Renal cortex interstitium (tissue), 11 donors: ENCODE measurements at regions not wholly inside any gene's neighbourhood (a gene's known extent, or its start where the extent isn't known, plus 50 kb on each side); places are given as distances from the start of the nearest gene placed in this dataset.
A peak's percentile ranks its signal among the peaks of the same experiment; 100 is the strongest.
"Not testable (repeated sequence)": the region's sequence is repeated elsewhere in the genome, so short reads cannot be mapped to it uniquely, and the experiment has no call there.

ENCODE experiments used
- DNase-seq, 11 donors: peaks; one replicate each; pipeline ENCODE4 v3.0.0-alpha.2; 2013; ENCODE audit warnings: low read depth in 9 of 11, low spot score in 4 of 11; ENCODE audit errors: extremely low read depth in 1 of 11

DNA sequence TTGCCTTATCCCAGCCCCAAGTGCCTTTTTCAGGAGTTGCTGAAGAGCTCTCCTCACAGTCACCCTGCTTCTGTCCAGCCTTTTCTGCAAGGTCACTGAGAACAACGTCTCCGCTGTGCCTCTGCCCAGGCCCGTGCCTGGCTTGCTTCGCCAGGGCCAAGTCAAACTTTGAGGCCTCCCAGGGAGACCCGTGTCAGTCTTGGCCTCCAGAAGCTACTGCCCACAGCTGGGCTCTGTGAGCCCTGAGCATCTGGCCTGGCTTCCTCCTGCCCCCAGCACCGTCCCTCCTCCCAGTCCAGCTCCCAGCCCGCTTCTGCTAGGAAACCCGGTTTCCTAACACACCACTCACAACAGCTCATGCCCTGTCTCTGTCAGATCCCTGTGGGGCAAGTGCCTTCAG, 165.9 kb downstream of the TEX29 start:
- DNase-seq = no peak

DNA sequence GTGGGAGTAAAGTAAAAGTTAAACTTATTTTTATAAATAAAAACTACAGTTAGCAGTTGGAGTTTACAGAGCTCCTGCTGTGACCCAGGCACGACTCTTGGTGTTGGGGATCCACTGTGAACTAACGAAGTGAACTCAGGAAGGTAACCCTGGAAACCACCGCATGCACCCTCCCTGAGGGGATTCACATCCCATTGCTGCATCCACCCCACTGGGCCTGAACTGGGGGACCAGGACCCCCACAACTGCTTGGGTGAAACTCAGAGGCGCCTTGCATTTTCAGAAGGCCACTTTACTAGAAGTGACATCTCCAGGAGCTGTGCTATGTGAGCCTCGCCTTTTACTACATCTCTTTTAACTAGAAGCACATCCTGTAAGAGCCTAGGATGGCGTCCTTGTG, 166.4 kb downstream of the TEX29 start:
- DNase-seq = no peak

DNA sequence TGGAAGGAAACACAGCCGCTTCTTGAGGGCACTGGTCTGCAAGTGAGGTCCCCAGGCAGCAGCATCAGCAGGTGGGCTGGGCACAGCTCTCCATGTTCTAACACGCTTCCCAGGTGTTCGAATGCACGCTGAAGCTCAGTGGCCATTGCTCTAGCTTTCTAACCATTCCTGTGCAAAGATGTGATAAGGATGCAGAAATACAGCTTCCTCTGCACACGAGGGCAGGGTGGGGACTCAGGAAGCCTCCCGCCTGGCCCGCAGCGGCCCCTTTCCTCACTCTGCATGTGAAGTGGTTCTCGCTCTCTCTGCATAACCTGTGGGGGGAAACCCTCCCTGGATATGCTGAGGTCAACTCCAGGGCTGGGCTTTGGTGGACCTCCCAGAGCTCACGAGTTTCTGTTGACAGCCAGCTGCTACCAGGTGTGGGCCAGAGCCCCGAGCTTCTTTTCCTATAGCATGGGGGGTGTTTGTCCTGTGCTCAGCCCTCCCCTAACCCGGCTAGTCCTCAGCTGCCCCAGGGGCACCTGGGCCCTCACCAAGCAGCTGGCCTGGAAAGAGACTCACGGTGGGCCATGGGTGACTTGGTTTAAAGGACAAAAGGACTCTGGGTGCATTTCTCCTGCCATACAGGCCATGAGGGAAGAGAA, 168.2 kb downstream of the TEX29 start:
- no peak for DNase-seq

DNA sequence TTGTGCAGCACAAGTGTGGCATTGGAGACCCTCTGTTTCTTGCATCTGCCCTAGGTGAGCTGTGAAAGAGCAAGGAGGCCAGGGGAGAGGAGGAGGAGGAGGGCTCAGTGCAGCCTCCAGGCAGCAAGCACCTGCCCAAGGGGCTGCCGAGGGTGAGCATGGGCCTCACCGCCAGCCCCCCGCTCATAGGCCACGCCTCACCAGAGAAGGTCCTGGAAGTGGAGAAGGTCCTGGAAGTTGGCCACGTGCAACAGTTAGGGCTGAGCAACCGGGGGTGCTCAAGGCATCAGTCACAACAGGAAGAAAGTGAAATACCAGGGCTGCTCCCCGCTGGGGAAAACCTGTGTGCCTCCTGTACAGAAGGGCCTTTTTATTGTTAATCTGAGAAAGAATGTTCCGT, 168.9 kb downstream of the TEX29 start:
- no peak for DNase-seq

DNA sequence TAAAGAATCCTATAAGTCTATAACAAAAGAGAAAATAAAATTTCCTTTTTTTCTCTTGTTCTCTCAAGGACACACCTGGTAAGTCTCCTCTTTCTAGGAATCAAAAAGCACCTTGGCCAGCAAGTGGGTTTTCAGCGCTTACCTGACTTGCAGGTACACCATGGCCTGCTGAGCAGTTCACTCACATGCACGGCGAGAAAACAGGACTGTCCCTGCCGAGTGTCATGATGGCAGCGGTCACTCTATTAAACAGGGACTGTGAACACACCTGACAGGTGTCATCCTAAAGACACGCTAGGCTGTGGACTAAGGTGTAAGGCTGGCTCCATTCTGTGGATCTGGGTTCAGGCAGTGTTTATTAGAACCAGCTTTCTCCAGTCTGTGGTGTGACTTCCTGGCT, 170.2 kb downstream of the TEX29 start:
- DNase-seq = no peak

DNA sequence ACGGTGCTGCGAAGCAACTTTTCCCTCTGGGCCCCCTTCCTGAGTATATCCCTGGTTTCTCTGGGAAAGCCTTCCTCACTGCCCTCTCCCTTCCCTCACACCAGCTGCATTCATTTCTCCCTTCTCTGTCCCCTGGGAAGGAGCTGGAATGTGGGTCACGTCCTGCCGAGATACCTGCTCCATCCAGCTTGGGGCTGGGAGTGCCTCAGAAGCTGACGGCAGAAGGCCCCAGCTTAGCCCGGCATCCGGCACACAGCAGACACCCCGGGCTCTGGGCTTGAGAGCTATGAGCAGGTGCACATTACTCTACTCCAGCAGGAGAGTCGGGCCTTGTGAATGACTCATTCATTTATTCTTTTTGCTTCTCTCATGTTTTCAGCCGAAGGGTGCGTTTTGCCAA, 170.6 kb downstream of the TEX29 start:
- DNase-seq = no peak

DNA sequence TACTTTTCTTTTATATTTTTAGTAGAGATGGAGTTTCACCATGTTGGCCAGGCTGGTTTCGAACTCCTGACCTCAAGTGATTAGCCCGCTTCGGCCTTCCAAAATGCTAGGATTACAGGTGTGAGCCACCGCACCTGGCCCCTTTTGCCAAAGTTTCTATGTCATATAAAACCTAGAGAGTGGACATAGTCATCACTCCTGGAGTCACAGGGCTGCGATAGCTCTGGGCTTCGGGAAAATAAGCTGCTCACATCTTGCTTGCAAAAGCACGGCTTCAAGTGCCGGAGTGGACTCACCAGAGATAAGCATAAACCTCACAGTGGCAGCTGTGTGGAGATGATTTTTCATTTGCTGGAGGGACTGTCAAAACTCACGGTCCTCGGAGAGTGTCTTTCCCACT, 171.2 kb downstream of the TEX29 start:
- no peak for DNase-seq

DNA sequence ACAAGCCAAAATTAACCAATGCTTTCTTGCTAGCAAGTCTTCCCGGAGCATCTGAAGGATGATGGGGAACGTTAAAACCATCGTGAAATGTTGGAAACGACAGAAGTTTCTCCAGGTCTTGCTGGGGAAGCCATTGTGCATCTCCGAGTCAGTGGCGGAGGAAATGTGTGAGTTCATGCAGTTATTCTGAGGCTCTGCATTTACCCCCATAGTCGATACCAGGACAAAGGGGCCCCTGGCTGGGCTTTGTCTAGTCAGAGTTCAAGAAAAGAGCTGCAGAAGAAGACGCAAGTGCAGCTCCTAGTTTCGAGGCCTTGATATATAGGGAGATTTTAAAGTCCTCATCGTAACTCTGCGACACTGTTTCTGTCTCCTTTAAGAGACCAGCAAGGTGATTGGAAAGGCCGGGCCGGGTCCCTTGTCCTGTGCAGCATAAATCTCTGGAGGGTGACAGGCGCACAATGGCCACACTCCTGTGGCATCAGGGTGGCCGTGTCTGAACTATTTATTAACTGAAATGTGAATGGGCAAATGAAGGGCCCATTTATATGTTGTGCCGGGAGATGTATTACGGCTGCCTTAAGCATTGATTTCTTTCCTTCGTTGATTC, 172.0 kb downstream of the TEX29 start:
- DNase-seq = no peak

DNA sequence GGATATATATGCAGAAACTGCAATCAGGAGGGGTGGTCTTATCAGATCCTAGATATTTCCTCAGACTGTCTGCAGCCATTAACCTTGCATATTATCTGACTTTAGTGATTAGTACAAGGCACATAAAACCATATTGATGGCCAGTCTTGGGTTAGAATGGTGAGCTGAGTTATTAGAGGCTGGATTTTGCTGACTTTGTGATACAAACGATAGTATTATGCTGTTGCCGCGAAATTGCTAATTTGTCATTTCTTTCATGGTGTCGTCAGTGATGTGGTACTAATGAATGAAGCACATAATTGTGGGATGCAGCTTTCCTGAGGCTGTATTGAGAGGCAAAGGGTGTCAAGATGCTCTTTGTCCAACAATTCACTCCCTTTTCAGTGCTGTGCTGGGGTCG, 172.5 kb downstream of the TEX29 start:
- DNase-seq = no peak

DNA sequence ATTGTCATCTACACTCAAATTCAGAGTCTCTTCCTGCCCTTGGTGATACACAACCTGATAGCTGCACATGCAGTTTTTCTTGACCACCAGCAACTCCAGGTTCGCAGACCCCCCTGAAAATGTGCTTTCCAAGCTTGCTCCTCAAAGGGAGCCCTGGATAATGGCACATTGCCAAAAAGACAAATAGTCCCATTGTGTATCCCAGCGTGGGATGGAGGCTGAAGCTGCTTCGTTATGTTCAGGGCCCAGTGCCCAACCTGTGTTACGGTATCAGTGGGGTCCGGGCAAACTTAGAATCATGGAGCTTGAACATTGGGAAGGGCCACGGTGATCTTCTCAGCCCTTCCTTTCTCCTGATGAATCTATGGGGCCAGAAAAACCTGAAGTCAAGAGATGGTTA, 173.0 kb downstream of the TEX29 start:
- no peak for DNase-seq

DNA sequence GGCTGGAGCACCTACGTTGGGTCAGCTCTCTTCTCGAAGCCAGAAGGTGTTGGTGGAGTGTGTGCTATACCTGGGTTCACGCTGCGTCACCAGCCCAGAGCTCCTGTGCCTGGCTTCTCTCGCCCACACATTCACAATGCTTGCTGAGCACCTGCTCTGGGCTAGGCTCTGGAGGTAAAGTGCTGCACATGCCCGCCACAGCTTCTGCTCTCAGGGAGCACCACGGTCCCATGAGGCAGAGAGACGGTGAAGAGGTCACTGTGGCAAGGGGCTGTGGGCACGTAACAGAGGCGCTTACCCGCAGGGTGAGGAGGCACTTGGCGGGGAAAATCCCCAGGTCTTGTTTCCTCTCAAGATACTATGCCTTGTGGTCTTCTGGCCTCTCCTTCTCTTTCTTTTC, 174.2 kb downstream of the TEX29 start:
- DNase-seq = no peak

DNA sequence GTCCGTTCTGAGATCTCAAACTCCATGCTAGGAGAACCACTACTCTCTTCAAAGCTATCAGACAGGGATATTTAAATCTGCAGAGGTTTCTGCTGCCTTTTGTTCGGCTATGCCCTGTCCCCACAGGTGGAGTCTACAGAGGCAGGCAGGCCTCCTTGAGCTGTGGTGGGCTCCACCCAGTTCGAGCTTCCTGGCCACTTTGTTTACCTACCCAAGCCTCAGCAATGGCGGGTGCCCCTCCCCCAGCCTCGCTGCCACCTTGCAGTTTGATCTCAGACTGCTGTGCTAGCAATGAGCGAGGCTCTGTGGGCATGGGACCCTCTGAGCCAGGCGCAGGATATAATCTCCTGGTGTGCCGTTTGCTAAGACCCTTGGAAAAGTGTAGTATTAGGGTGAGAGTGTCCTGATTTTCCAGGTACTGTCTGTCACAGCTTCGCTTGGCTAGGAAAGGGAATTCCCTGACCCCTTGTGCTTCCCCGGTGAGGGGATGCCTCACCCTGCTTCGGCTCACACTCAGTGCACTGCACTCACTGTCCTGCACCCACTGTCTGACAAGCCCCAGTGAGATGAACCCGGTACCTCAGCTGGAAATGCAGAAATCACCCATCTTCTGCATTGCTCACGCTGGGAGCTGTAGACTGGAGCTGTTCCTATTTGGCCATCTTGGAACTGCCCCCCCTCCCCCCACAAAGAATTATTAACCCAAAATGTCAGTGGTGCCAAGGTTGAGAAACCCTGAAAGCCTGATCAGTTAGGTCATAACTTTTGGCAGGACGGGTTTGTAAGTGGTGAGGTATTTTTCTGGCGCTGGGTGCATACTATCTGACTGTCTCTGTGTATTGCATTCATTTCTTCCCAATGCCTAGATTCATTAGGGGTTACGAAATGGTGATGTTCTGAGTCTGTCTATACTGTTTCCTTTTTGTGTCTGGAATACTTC, 181.4 kb downstream of the TEX29 start:
- not testable (repeated sequence) for DNase-seq

DNA sequence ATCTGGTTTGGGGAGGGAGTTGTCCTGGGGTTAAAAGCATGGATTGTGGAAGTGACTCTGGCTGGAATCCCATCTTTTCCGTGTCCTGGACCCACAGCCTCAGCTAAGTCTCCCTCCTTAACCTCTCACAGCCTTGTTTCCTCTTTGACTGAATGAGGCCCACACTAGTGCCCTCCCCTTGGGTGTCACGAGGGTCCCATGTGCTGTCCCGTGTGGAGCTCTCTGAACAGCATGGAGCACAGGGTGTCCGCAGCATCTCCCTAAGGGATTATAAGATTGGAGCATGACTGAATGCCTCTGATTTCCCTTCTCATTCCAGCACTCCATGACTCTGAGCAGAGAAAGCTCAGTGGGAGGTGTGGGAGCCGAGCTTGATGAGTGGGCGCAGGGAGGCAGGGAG, 182.5 kb downstream of the TEX29 start:
- no peak for DNase-seq

DNA sequence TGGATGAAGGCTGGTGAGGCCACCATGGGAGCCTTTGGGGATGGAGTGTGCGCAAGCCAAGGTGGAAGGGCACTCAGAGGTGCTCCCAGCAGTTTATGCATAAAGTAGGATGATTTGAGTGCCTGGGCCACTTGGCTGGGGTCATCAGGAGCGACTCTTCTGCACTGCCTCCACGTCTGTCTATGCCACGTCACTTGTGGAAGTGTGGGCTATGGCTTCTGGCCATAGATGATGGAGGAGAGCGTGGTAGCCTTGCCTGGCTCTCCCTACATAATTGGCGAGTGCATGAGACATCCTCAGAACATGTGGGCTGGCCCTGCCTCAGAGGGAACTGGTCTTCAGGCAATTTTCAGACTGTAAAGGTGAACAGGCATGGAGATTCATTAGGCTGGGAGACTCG, 182.9 kb downstream of the TEX29 start:
- no peak for DNase-seq

DNA sequence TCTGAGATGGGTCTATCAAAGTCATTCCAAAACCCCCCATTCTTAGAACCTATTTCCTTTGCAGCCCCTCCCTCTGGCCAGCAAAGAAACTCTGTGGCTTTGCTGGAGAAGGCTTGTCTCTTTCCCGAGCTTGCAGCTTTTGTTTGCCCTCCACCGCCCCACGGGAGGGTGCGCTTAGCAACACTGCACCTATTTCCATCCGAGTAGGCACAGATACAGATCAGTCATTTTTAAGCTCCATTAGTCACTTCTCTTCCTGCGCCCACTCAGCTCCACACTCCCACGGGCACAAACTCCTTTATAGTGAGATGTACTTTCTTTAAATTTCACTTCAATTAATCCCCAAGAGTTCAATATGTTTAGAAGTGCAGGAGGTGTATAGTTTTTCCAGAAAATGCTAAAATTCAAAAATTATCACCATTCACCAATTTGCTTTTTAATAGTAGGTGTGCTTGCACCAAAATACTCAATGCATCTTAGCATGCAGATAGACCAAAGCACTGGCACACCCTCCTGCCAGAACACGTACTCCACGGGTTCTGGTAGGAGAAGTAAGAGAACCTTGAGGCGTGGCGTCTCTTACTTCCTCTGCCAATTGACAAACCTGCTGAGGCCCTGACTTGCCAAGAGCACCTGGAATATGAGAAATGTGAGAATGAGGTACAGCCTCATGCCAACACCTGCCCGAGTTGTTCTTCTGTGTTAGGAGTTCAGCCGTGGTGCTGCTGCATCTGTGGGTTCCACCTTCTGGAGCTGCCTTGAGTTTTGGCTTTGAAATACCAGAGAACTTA, 183.7 kb downstream of the TEX29 start:
- DNase-seq = no peak

DNA sequence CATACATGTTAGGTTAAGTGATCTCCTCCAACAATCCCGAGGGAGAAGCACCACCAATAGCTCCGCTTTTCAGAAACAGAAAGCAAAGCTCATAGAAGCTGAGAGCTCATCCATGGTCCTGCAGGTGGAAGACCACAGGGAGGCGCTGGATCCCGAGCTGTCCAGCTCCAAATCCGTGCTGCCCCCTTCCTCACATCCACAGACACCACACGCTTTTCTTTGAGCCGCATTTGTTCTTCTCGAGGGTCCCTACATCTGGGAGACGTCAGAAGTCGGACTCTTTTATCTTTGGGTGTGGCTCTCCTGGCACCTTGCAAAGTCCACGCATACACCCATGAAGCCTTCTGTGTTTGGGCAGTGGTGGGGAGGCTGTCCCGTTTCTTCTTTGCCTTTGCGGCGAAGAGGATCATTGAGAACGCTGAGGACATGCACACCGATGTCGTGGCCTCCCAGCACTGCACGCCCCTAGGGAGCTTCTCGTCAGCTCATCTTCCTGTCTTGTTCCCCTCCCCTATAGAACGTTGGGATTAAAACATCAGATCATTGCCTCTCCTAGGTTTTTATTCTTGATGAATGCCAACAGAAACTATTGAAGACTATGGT, 184.8 kb downstream of the TEX29 start:
- DNase-seq = peak in 1 of 11 donors; percentile 15

DNA sequence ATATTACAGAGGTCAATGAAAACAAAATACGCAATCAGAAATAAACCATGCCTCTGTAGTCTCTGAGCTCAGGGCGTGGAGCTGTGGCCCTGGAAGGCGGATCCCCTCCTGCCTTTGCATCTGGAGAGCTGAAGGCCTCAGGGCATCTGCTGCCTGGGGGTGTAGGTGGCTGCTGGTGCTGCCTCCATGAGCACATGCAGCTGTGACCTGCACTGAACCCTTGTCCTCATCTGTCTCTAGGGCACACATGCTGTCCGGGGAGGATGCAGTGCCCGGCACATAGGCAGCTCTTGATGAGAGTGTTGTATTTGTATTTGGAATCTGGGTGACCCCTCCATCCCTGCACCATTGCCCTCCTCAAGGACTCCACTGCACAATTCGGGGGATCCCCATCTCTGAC, 185.7 kb downstream of the TEX29 start:
- DNase-seq = no peak

DNA sequence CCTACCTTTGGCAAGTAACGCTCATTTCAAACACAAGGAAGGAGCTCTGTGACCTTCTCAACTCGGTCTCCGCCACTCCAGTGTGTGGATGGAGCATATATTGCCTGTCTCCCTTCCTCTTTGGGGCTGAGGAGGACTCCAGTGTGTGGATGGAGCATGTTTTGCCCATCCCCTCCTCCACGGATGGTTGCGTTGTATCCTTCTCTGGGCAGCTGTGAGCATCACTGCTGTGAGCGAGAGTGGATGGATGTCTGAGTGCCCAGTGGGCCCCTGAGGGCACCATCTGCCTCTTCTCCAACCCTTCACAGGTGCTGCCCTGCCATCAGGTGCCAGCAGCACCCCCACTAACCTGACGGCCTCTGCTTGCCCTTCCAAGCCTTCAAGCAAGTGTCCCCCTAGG, 186.2 kb downstream of the TEX29 start:
- no peak for DNase-seq

DNA sequence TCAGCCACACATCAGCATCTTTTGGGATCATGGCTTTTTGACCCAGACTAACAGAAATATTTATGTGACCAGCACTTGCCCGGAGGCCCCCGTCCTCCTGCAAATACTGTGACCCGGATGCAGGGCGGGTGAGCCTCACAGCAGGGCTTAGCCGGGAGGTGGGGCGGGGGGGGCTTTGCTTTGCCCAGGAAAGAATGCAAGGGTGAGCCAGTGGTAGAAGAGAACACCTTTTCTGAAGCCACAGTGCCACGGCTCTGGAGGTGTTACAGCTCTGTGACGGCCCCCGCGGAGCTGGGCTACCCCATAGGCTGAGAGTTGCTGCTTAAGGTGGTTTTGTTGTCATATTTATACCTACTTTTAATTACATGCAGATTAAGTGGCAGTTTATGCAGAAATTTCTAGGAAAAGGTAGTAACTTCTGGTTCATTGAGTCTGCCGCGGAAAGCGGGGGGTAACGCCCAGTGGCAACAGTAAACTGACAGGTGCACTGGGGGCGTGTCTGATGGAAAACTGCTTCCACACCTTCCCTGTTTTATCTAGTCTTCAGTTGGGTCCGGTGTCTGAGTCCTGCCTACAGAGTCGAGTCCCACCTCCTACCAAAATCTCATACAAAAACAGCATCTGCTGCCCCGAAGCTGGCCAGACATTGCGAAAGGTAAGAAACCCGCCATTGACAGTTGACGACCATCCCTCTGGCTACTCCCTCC, 187.9 kb downstream of the TEX29 start:
- DNase-seq = no peak
